ENCODE measurements at regions not wholly inside any gene's neighbourhood (a gene's known extent, or its start where the extent isn't known, plus 50 kb on each side); places are given as distances from the start of the nearest gene placed in this dataset.

DNA sequence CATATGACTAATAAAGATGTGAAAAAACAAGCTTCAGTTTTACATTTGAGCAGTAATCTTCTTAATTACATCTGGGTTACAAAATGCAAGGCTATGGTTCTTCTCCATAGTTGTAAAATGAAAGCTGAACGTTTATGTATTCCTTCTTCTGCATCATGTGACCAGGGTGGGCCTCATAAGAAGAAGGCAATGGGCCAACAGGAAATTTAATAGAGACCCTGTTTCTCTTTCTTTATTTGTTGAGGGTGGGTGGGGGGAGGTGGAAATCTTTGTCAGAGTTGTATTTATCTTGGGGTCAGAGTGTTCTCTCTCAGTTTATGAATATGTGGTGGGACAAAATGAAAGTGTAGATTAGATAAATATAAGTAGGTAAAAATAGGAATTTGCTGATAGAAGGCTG lies 418.8 kb downstream of the TLE4 start:
- no peaks in the 10 kb centered on the region for H3K4me1 ChIP-seq
- intact Hi-C loops (cut with DNase I) = no loop called here
- DNase-seq = no peak
- no peaks in the 10 kb centered on the region for H3K9me3 ChIP-seq
- no peak overlapping the region for H3K27ac ChIP-seq
- no peaks in the 10 kb centered on the region for H3K36me3 ChIP-seq
- no peaks in the 10 kb centered on the region for H3K27me3 ChIP-seq
- TF ChIP-seq, protein P1, sequence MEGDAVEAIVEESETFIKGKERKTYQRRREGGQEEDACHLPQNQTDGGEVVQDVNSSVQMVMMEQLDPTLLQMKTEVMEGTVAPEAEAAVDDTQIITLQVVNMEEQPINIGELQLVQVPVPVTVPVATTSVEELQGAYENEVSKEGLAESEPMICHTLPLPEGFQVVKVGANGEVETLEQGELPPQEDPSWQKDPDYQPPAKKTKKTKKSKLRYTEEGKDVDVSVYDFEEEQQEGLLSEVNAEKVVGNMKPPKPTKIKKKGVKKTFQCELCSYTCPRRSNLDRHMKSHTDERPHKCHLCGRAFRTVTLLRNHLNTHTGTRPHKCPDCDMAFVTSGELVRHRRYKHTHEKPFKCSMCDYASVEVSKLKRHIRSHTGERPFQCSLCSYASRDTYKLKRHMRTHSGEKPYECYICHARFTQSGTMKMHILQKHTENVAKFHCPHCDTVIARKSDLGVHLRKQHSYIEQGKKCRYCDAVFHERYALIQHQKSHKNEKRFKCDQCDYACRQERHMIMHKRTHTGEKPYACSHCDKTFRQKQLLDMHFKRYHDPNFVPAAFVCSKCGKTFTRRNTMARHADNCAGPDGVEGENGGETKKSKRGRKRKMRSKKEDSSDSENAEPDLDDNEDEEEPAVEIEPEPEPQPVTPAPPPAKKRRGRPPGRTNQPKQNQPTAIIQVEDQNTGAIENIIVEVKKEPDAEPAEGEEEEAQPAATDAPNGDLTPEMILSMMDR (IDR thresholded peaks at IDR 0.05) = no peak
- H3K4me3 ChIP-seq = no peak overlapping the region
- no peak overlapping the region for H3K9ac ChIP-seq (ENCODE audit: low read depth in 2 of 2, low read length in 2 of 2)

DNA sequence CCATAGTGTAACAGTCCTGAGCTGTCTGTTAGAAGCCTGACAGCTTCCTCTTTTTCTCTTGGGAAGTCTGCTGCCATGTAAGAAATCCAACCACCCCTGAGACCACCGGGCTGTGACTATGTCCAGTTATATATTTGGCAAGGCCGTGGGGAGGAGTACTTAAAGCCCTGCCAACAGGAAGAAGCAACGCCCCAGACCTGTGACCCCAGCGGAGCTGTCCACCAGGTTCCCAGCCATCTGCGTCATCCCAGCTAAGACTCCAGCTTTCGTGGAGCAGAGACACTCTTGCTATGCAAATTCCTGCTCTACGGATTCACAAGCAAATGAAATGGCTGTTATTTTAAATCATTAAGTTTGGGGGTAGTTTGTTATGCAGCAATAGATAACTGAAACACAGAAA lies 417.3 kb downstream of the TLE4 start:
- H3K27ac ChIP-seq = no peak overlapping the region
- no peak for DNase-seq
- H3K4me1 ChIP-seq = no peaks in the 10 kb centered on the region
- H3K9ac ChIP-seq (ENCODE audit: low read depth in 2 of 2, low read length in 2 of 2) = no peak overlapping the region
- no peaks in the 10 kb centered on the region for H3K27me3 ChIP-seq
- TF ChIP-seq, protein P1 (IDR thresholded peaks at IDR 0.05) = no peak
- H3K4me3 ChIP-seq = no peak overlapping the region
- no peaks in the 10 kb centered on the region for H3K9me3 ChIP-seq
- intact Hi-C loops (cut with DNase I) = no loop called here
- no peaks in the 10 kb centered on the region for H3K36me3 ChIP-seq

DNA sequence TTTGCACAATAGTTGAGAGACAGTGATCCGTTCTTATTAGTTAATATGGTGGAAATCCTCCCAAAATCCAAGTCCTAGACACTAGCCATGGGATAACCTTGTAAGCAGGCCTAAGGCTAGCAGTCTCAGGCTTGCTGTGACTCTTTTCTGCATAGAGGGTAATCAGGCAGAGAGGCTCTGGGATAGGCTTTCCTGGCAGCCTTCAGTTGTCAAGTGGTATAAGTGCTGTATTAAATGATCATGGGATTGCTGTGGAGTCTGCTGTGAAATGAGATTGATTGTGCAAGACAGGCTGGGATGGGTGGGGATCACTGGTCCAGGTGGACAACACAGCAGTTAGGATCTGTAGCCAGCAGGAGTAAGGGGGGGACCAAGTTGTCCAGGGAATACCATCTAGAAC lies 416.4 kb downstream of the TLE4 start:
- Histone ChIP-seq H3K36me3 (no peaks in the 10 kb centered on the region), H3K4me1 (no peaks in the 10 kb centered on the region), H3K9ac (ENCODE audit: low read depth in 2 of 2, low read length in 2 of 2) (no peak overlapping the region), H3K27me3 (no peaks in the 10 kb centered on the region), H3K9me3 (no peaks in the 10 kb centered on the region), H3K27ac (no peak overlapping the region), H3K4me3 (no peak overlapping the region)
- DNase-seq = no peak
- intact Hi-C loops (cut with DNase I) = no loop called here
- TF ChIP-seq, protein P1 (IDR thresholded peaks at IDR 0.05) = no peak

DNA sequence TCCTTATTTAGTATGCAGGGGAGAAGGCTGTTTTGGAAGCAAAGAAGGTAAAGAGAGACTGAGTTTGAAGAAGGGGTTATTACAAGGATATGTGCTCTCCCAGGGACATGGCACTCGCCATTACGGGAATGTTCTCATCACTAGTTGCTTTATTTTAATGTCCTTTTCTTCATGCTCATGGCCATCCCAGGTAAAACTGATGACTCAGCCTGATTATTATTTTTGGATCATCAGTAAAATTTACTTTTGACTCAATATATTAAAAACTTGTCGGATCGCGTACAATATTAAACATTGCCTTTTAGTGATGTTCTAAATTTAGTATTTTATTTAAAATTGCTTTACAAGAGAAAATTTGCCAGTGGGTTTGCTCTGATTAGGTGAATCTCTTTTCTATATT lies 414.7 kb downstream of the TLE4 start:
- Histone ChIP-seq H3K27ac (no peak overlapping the region), H3K4me3 (no peak overlapping the region), H3K36me3 (no peaks in the 10 kb centered on the region), H3K9ac (ENCODE audit: low read depth in 2 of 2, low read length in 2 of 2) (no peak overlapping the region), H3K27me3 (no peaks in the 10 kb centered on the region), H3K9me3 (no peaks in the 10 kb centered on the region), H3K4me1 (no peaks in the 10 kb centered on the region)
- DNase-seq = no peak
- TF ChIP-seq, protein P1 (IDR thresholded peaks at IDR 0.05) = no peak
- intact Hi-C loops (cut with DNase I) = no loop called here

DNA sequence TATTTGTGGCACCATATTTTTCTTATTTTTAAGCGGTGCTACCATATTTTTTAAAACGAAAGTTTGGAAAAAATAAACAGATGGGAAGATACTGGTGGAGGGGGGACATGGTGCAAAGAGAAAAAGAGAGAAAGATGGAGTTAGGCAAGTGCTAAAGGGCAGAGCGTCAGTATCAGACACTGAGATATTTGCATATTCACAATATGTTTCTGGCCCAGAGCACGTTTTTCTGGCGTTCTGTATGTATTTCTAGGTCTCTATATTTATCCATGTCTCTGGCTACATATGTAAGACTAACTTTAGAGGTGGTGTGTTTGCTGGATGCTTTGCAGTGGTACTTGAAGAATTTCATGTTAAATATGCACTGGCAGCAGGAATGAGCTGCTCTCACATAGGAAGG lies 414.0 kb downstream of the TLE4 start:
- Histone ChIP-seq H3K9ac (ENCODE audit: low read depth in 2 of 2, low read length in 2 of 2) (no peak overlapping the region), H3K27me3 (no peaks in the 10 kb centered on the region), H3K4me3 (no peak overlapping the region), H3K36me3 (no peaks in the 10 kb centered on the region), H3K27ac (no peak overlapping the region), H3K9me3 (no peaks in the 10 kb centered on the region), H3K4me1 (no peaks in the 10 kb centered on the region)
- no peak for DNase-seq
- intact Hi-C loops (cut with DNase I) = no loop called here
- TF ChIP-seq, protein P1 (IDR thresholded peaks at IDR 0.05) = no peak

DNA sequence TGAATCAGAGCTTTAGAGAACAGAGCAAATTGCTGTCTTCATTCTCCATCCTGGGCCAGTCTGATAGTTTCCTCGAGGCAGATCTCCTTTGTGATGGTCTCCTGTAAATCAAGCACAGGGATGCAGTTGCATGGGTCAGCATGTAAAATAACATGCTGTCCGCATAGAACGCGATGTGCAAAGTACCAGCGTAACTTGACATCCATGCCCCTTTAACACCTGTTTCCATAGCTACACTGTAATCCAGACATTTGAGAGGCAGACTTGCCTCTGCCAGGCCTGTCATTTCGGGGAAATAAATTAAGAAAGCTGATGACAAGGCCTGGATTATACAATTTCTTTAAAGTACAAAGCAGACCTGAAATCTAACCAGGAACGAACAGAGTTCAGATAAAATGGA lies 413.5 kb downstream of the TLE4 start:
- no peaks in the 10 kb centered on the region for H3K36me3 ChIP-seq
- H3K27me3 ChIP-seq = no peaks in the 10 kb centered on the region
- TF ChIP-seq, protein P1 (IDR thresholded peaks at IDR 0.05) = no peak
- H3K4me1 ChIP-seq = no peaks in the 10 kb centered on the region
- no peak for DNase-seq
- intact Hi-C loops (cut with DNase I) = no loop called here
- no peak overlapping the region for H3K4me3 ChIP-seq
- no peak overlapping the region for H3K9ac ChIP-seq (ENCODE audit: low read depth in 2 of 2, low read length in 2 of 2)
- no peak overlapping the region for H3K27ac ChIP-seq
- H3K9me3 ChIP-seq = no peaks in the 10 kb centered on the region
